Ovary (tissue), 7 donors: ENCODE measurements at regions not wholly inside any gene's neighbourhood (a gene's known extent, or its start where the extent isn't known, plus 50 kb on each side); places are given as distances from the start of the nearest gene placed in this dataset.
"Not testable (repeated sequence)": the region's sequence is repeated elsewhere in the genome, so short reads cannot be mapped to it uniquely, and the experiment has no call there.

Experiments
- DNase-seq, 5 donors: peaks; one replicate each; pipeline ENCODE4 v3.0.0-alpha.2; 2019 to 2020
- H3K27ac ChIP-seq, 2 donors: fragments of 200-600 bp; one replicate each; pipeline versions ENCODE4 v1.5.1 to v1.8.0; 2019 to 2022
- H3K27me3 ChIP-seq: fragments of 200-600 bp; one replicate; pipeline ENCODE4 v1.8.0; 2022
- H3K36me3 ChIP-seq: fragments of 200-600 bp; sonication (generic); one replicate; pipeline ENCODE4 v1.5.1; 2019
- H3K4me1 ChIP-seq: one replicate; pipeline ENCODE4 v1.8.1; 2013; ENCODE audit warnings: mild to moderate bottlenecking, moderate library complexity; ENCODE audit not compliant: insufficient read depth
- H3K4me3 ChIP-seq: fragments of 200-600 bp; sonication (generic); one replicate; pipeline ENCODE4 v1.5.1; 2017
- H3K9me3 ChIP-seq, 2 donors: fragments of 200-600 bp in 1 of 2; sonication (generic) in 1 of 2; one replicate each; pipeline versions ENCODE4 v1.5.1 to v1.8.1; 2013 to 2019; ENCODE audit warnings: mild to moderate bottlenecking in 1 of 2, moderate library complexity in 1 of 2
- EP300 ChIP-seq: sonication (generic); formaldehyde crosslinking; IDR thresholded peaks from one replicate; pipeline ENCODE4 v1.6.1; 2017; ENCODE audit warnings: antibody characterized with exemption
- POLR2A ChIP-seq: fragments of 450-650 bp; IDR thresholded peaks from one replicate; pipeline ENCODE4 v1.6.1; 2017; ENCODE audit warnings: antibody characterized with exemption, mild to moderate bottlenecking, moderate library complexity
- WGBS, 3 donors: extraction: QIAGEN DNeasy Blood & Tissue Kit in 1 of 3; methylation state at CpG; one replicate each; pipeline versions ENCODE4 v1.1.5 to v1.1.7; 2013 to 2017; 5-methylcytosine and 5-hydroxymethylcytosine counted together
- intact Hi-C, 4 donors: fragments of 100-400 bp; cut with DNase I; formaldehyde crosslinking; loops; one replicate each; pipeline versions ENCODE4 v1.11.0 to v1.15.1; 2022 to 2023
- TF ChIP-seq, protein P1 (sequence below), 3 donors: fragments of 450-650 bp in 2 of 3; fragments of 200-600 bp in 1 of 3; IDR thresholded peaks; one replicate each; pipeline versions ENCODE4 v1.5.1 to v1.8.0; 2016 to 2022; ENCODE audit warnings: antibody characterized with exemption in 3 of 3, mild to moderate bottlenecking in 1 of 3
- donor health status: DM: no; HTN: no; CAD: no; lungs with moderate emphysema.
- donor health status: DM: no; HTN: no; CAD: no.
- donor health status: Bipolar disorder and iron deficiency.
- donor health status: DM: no; HTN: no; CAD: no.
- donor health status: DM: yes; HTN: yes; CAD: no.

DNA sequence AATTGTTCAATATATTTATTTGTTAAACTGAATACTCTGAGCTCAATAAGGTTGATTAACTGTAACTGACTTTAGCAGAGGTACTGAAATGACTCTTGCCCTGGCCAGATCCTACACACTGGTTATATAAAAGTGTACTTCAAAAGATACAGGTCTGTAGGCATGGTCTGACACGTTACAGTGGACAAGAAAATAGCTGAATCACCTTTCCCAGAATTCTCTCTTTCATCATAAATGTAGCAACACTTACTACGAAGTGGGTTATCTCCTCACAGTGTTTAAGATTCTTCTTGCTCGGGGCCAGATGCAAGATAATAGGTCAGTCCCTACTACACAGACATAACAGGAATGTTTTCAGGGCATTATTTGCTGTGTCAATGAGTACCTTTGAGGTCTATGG lies 107.0 kb upstream of the ZC3H15 start:
- Histone ChIP-seq H3K4me1 (peaks cover 4% of the 10 kb centered on the region), H3K27ac (no peak overlapping the region), H3K4me3 (no peak overlapping the region), H3K9me3 (no peaks in the 10 kb centered on the region), H3K27me3 (no peaks in the 10 kb centered on the region), H3K36me3 (no peaks in the 10 kb centered on the region)
- WGBS, 3 donors, result 22 to 55% (median 30%) methylated on average over 3 of the region's 3 CpGs
- TF ChIP-seq EP300 (no peak), POLR2A (no peak)
- no peak for DNase-seq
- intact Hi-C loops, result no loop called here

DNA sequence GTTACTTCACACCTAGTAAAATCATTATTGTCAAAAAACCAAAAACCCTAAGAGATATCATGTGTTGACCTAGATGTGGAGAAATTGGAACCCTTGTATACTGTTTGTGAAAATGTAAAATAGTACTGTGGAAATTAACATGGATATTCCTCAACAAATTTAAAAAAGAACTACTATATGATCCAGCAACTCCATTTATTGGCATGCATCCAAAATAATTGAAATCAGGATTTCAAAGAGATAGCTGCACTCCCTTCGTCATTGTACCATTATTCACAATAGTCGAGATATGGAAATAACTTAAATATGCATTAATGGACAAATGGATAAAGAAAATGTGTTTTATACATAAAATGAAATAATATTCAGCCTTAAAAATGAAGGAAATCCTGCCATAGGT lies 105.3 kb upstream of the ZC3H15 start:
- Histone ChIP-seq H3K36me3 (no peaks in the 10 kb centered on the region), H3K4me1 (peaks cover 4% of the 10 kb centered on the region), H3K9me3 (no peaks in the 10 kb centered on the region), H3K4me3 (no peak overlapping the region), H3K27ac (no peak overlapping the region), H3K27me3 (no peaks in the 10 kb centered on the region)
- TF ChIP-seq EP300 (no peak), POLR2A (no peak)
- TF ChIP-seq, protein P1, sequence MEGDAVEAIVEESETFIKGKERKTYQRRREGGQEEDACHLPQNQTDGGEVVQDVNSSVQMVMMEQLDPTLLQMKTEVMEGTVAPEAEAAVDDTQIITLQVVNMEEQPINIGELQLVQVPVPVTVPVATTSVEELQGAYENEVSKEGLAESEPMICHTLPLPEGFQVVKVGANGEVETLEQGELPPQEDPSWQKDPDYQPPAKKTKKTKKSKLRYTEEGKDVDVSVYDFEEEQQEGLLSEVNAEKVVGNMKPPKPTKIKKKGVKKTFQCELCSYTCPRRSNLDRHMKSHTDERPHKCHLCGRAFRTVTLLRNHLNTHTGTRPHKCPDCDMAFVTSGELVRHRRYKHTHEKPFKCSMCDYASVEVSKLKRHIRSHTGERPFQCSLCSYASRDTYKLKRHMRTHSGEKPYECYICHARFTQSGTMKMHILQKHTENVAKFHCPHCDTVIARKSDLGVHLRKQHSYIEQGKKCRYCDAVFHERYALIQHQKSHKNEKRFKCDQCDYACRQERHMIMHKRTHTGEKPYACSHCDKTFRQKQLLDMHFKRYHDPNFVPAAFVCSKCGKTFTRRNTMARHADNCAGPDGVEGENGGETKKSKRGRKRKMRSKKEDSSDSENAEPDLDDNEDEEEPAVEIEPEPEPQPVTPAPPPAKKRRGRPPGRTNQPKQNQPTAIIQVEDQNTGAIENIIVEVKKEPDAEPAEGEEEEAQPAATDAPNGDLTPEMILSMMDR (IDR thresholded peaks at IDR 0.05), result no peak
- DNase-seq, result no peak
- intact Hi-C loops, result no loop called here
- WGBS, 3 donors, result 91 to 95% (median 93%) methylated on average over 2 of the region's 2 CpGs

DNA sequence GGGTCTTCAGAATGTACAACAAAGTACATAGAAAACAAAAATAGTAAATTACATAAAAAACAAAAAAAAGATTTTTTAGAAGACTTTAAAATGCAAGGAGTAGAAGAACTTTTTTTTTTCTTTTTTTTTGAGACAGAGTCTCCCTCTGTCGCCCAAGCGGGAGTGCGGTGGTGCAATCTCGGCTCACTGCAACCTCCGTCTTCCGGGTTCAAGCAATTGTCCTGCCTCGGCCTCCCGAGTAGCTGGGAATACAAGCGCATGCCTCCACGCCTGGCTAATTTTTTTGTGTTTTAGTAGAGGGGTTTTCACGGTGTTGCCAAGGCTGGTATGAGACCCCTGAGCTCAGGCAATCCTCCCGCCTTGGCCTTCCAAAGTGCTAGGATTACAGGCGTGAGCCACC lies 104.5 kb upstream of the ZC3H15 start:
- H3K27me3 ChIP-seq, result no peaks in the 10 kb centered on the region
- intact Hi-C loops, result no loop called here
- TF ChIP-seq, protein P1 (IDR thresholded peaks at IDR 0.05), result no peak
- TF ChIP-seq EP300 (no peak), POLR2A (no peak)
- 86 to 95% (median 88%) methylated on average over 13 of the region's 13 CpGs for WGBS, 3 donors
- no peak overlapping the region for H3K4me3 ChIP-seq
- H3K27ac ChIP-seq, result no peak overlapping the region
- no peaks in the 10 kb centered on the region for H3K9me3 ChIP-seq
- peak in 1 of 5 donors; percentile 17 for DNase-seq
- H3K36me3 ChIP-seq, result no peaks in the 10 kb centered on the region
- H3K4me1 ChIP-seq, result peaks cover 4% of the 10 kb centered on the region

DNA sequence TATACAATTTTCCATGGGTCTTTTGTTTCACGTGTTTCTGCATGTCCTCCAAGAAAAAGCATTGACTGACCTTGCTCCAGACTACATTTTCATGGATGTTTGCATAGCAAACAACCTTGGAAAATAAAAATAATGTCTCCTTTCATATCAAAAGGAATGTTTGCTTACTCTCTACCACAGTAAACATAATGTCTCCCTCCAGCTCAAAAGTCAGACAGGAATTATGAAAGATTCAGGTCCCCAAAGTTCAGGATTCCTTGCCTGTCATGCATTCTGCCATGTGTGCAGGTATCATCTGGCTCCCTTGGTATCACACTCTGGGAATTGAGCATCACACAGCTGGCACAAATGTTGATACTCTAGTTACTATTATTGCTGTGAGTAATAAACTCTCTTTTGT lies 103.1 kb upstream of the ZC3H15 start:
- peaks cover 4% of the 10 kb centered on the region for H3K4me1 ChIP-seq
- no peak overlapping the region for H3K27ac ChIP-seq
- TF ChIP-seq, protein P1 (IDR thresholded peaks at IDR 0.05), result no peak
- TF ChIP-seq POLR2A (no peak), EP300 (no peak)
- DNase-seq, result no peak
- intact Hi-C loops, result no loop called here
- 14 to 31% (median 18%) methylated on average over 1 of the region's 1 CpG for whole genome bisulfite sequencing, 3 donors
- no peak overlapping the region for H3K4me3 ChIP-seq
- H3K27me3 ChIP-seq, result no peaks in the 10 kb centered on the region
- no peaks in the 10 kb centered on the region for H3K9me3 ChIP-seq
- no peaks in the 10 kb centered on the region for H3K36me3 ChIP-seq

DNA sequence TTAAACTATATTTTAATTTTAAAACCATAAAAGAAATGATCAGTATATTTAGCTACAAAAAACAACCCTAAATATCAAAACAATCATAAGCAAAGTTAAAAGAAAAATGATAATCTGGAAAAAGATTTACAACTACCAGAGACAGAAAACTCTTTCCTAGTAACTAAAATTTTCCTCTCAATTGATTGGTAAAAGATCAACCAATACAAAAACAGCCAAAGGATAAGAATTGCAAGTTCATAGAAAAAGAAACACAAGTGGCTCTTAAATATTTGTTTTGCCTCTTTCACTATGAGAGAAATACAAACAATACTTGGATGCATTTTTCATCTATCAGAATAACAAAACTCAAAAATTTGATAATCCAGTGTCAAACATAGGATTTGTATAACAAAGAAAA lies 101.8 kb upstream of the ZC3H15 start:
- Histone ChIP-seq H3K36me3 (no peaks in the 10 kb centered on the region), H3K4me3 (no peak overlapping the region), H3K27me3 (no peaks in the 10 kb centered on the region), H3K4me1 (peaks cover 4% of the 10 kb centered on the region), H3K9me3 (no peaks in the 10 kb centered on the region), H3K27ac (no peak overlapping the region)
- TF ChIP-seq POLR2A, result no peak
- TF ChIP-seq EP300, result no peak
- TF ChIP-seq, protein P1 (IDR thresholded peaks at IDR 0.05), result no peak
- intact Hi-C loops, result no loop called here
- DNase-seq, result no peak

DNA sequence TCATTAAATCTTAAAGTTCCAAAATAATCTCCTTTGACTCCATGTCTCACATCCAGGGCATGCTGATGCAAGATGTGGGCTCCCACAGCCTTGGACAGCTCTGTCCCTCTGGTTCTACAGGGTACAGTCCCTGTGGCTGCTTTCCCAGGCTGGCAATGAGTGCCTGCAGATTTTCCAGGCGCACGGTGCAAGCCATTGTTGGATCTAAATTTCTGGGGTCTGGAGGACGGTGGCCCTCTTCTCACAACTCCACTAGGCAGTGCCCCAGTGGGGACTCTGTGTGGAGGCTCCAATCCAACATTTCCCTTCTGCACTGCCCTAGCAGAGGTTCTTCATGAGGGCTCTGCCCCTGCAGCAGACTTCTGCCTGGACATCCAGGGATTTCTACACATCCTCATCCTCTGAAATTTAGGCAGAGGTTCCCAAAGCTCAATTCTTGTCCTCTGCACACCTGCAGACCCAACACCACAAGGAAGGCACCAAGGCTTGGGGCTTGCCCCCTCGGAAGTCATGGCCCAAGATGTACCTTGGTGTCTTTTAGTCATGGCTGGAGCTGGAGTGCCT lies 100.3 kb upstream of the ZC3H15 start:
- H3K27ac ChIP-seq, H3K9me3 ChIP-seq, DNase-seq, H3K36me3 ChIP-seq, H3K4me3 ChIP-seq, H3K4me1 ChIP-seq, intact Hi-C loops, H3K27me3 ChIP-seq: not testable (repeated sequence)
- 95 to 100% (median 95%) methylated on average over 4 of the region's 4 CpGs for WGBS, 3 donors
